ENCODE measurements at regions not wholly inside any gene's neighbourhood (a gene's known extent, or its start where the extent isn't known, plus 50 kb on each side); places are given as distances from the start of the nearest gene placed in this dataset.
"Not testable (repeated sequence)": the region's sequence is repeated elsewhere in the genome, so short reads cannot be mapped to it uniquely, and the experiment has no call there.

GRCh38 chr17:64724246-64724645 lies 62.1 kb upstream of the SMURF2 start:
- not testable (repeated sequence) for DNase-seq (ENCODE audit: low read depth in 2 of 2)

- DNase-seq (ENCODE audit: low read depth in 2 of 2): no peak
Observed at GRCh38 chr17:64723781-64724180, 61.7 kb upstream of the SMURF2 start.

GRCh38 chr17:64721556-64721955 lies 59.4 kb upstream of the SMURF2 start:
- not testable (repeated sequence) for DNase-seq (ENCODE audit: low read depth in 2 of 2)

GRCh38 chr17:64720253-64720652 lies 58.1 kb upstream of the SMURF2 start:
- DNase-seq (ENCODE audit: low read depth in 2 of 2): not testable (repeated sequence)

GRCh38 chr17:64719517-64719916 lies 57.4 kb upstream of the SMURF2 start:
- not testable (repeated sequence) for DNase-seq (ENCODE audit: low read depth in 2 of 2)

GRCh38 chr17:64718816-64719215 lies 56.7 kb upstream of the SMURF2 start:
- not testable (repeated sequence) for DNase-seq (ENCODE audit: low read depth in 2 of 2)

GRCh38 chr17:64718058-64718457 lies 56.0 kb upstream of the SMURF2 start:
- no peak for DNase-seq (ENCODE audit: low read depth in 2 of 2)

GRCh38 chr17:64716496-64716895 lies 54.4 kb upstream of the SMURF2 start:
- not testable (repeated sequence) for DNase-seq (ENCODE audit: low read depth in 2 of 2)

- DNase-seq (ENCODE audit: low read depth in 2 of 2): not testable (repeated sequence)
Observed at GRCh38 chr17:64713786-64714185, 51.7 kb upstream of the SMURF2 start.

GRCh38 chr17:64712557-64713351 lies 50.6 kb upstream of the SMURF2 start:
- peak in 1 of 2 donors; percentile 20 for DNase-seq (ENCODE audit: low read depth in 2 of 2)
